ENCODE measurements at regions not wholly inside any gene's neighbourhood (a gene's known extent, or its start where the extent isn't known, plus 50 kb on each side); places are given as distances from the start of the nearest gene placed in this dataset.

GRCh38 chr3:76815561-76815960 is 224.3 kb upstream of the ROBO2 start:
- Histone ChIP-seq H3K4me3 (replicated peaks in 1 of 3; ENCODE audit: low read depth in 2 of 3, low read length in 3 of 3) (no peak overlapping the region), H3K36me3 (replicated peaks in 1 of 2; ENCODE audit: control insufficient read depth in 1 of 2, insufficient read depth in 2 of 2, low read length in 2 of 2) (no peaks in the 10 kb centered on the region), H3K27ac (ENCODE audit: low read depth in 1 of 2, low read length in 2 of 2) (no peak overlapping the region), H3K4me1 (ENCODE audit: control insufficient read depth in 1 of 2, insufficient read depth in 2 of 2, low read length in 2 of 2) (no peaks in the 10 kb centered on the region), H3K9me3 (replicated peaks in 1 of 2; ENCODE audit: control insufficient read depth in 1 of 2, insufficient read depth in 1 of 2, low read length in 2 of 2) (no peaks in the 10 kb centered on the region), H2AFZ (ENCODE audit: insufficient read depth, low read depth, low read length, poor library complexity, severe bottlenecking) (no peak overlapping the region), H3K27me3 (ENCODE audit: control insufficient read depth in 2 of 2, insufficient read depth in 2 of 2, low read length in 2 of 2) (no peaks in the 10 kb centered on the region), H4K20me1 (ENCODE audit: insufficient read depth, low read length) (no peaks in the 10 kb centered on the region), H3K79me2 (ENCODE audit: insufficient read depth, low read length) (no peaks in the 10 kb centered on the region), H3K9ac (ENCODE audit: insufficient read depth, low read length, poor library complexity, severe bottlenecking) (no peak overlapping the region), H3K4me2 (replicated peaks; ENCODE audit: extremely low read depth, low read length, poor library complexity, severe bottlenecking) (no peak overlapping the region)
- WGBS (ENCODE audit: insufficient coverage): no CpG with 5 or more reads among the region's 1 CpG
- TF ChIP-seq CTCF (IDR thresholded peaks at IDR 0.05): no peak
- no peak overlapping the region for H3K4me3 Mint-ChIP-seq
- intact Hi-C loops (cut with micrococcal nuclease): no loop called here
- H3K36me3 Mint-ChIP-seq: no peaks in the 10 kb centered on the region
- H3K9me3 Mint-ChIP-seq: peaks cover 0 to 4% (median 2%) of the 10 kb centered on the region in 7 donors
- no peak for DNase-seq
- H3K27ac Mint-ChIP-seq: no peak overlapping the region
- no peaks in the 10 kb centered on the region for H3K27me3 Mint-ChIP-seq (ENCODE audit: low read depth in 3 of 3)
- H3K4me1 Mint-ChIP-seq: no peaks in the 10 kb centered on the region

GRCh38 chr3:76820481-76820880 is 219.4 kb upstream of the ROBO2 start:
- no peak overlapping the region for H2AFZ ChIP-seq (ENCODE audit: insufficient read depth, low read depth, low read length, poor library complexity, severe bottlenecking)
- no peaks in the 10 kb centered on the region for H3K9me3 ChIP-seq (replicated peaks in 1 of 2; ENCODE audit: control insufficient read depth in 1 of 2, insufficient read depth in 1 of 2, low read length in 2 of 2)
- Mint-ChIP-seq H3K4me3 (no peak overlapping the region), H3K36me3 (no peaks in the 10 kb centered on the region), H3K27ac (no peak overlapping the region), H3K4me1 (no peaks in the 10 kb centered on the region), H3K9me3 (peaks cover 0 to 3% (median 0%) of the 10 kb centered on the region in 7 donors), H3K27me3 (ENCODE audit: low read depth in 3 of 3) (no peaks in the 10 kb centered on the region)
- H3K4me3 ChIP-seq (replicated peaks in 1 of 3; ENCODE audit: low read depth in 2 of 3, low read length in 3 of 3): no peak overlapping the region
- no peak overlapping the region for H3K27ac ChIP-seq (ENCODE audit: low read depth in 1 of 2, low read length in 2 of 2)
- TF ChIP-seq CTCF (IDR thresholded peaks at IDR 0.05): no peak
- WGBS (ENCODE audit: insufficient coverage): no CpG with 5 or more reads among the region's 1 CpG
- no peaks in the 10 kb centered on the region for H3K27me3 ChIP-seq (ENCODE audit: control insufficient read depth in 2 of 2, insufficient read depth in 2 of 2, low read length in 2 of 2)
- intact Hi-C loops (cut with micrococcal nuclease): no loop called here
- H3K4me2 ChIP-seq (replicated peaks; ENCODE audit: extremely low read depth, low read length, poor library complexity, severe bottlenecking): no peak overlapping the region
- no peaks in the 10 kb centered on the region for H3K4me1 ChIP-seq (ENCODE audit: control insufficient read depth in 1 of 2, insufficient read depth in 2 of 2, low read length in 2 of 2)
- no peak overlapping the region for H3K9ac ChIP-seq (ENCODE audit: insufficient read depth, low read length, poor library complexity, severe bottlenecking)
- H4K20me1 ChIP-seq (ENCODE audit: insufficient read depth, low read length): no peaks in the 10 kb centered on the region
- no peaks in the 10 kb centered on the region for H3K79me2 ChIP-seq (ENCODE audit: insufficient read depth, low read length)
- H3K36me3 ChIP-seq (replicated peaks in 1 of 2; ENCODE audit: control insufficient read depth in 1 of 2, insufficient read depth in 2 of 2, low read length in 2 of 2): no peaks in the 10 kb centered on the region
- DNase-seq: no peak
